Adipocyte (in vitro differentiated cells): ENCODE measurements at regions not wholly inside any gene's neighbourhood (a gene's known extent, or its start where the extent isn't known, plus 50 kb on each side); places are given as distances from the start of the nearest gene placed in this dataset.

Experiments used
- DNase-seq: peaks from one replicate; pipeline ENCODE4 v3.0.0-alpha.2; 2015; ENCODE audit warnings: low read depth
- H3K27me3 ChIP-seq: replicated peaks from 2 replicates; pipeline ENCODE4 v1.7.0; 2013; ENCODE audit warnings: mild to moderate bottlenecking, low read length, moderate library complexity; ENCODE audit not compliant: control insufficient read depth, insufficient read depth
- H3K36me3 ChIP-seq: 2 replicates; pipeline ENCODE4 v1.7.0; 2013; ENCODE audit warnings: low read length, mild to moderate bottlenecking, moderate library complexity; ENCODE audit not compliant: control insufficient read depth, insufficient read depth, severe bottlenecking
- H3K4me1 ChIP-seq: 2 replicates; pipeline ENCODE4 v1.7.0; 2013; ENCODE audit warnings: mild to moderate bottlenecking, low read length, moderate library complexity; ENCODE audit not compliant: control insufficient read depth, insufficient read depth
- H3K4me3 ChIP-seq: 2 replicates; pipeline ENCODE4 v1.7.0; 2013; ENCODE audit warnings: mild to moderate bottlenecking, low read length, moderate library complexity
- H3K9ac ChIP-seq: 2 replicates; pipeline ENCODE4 v1.7.0; 2013; ENCODE audit warnings: mild to moderate bottlenecking, low read length, moderate library complexity
- H3K9me3 ChIP-seq: 2 replicates; pipeline ENCODE4 v1.7.0; 2013; ENCODE audit warnings: mild to moderate bottlenecking, low read length, moderate library complexity; ENCODE audit not compliant: control insufficient read depth

GRCh38 chr16:35302859-35303258 lies 1843.4 kb downstream of the TP53TG3F start:
- Histone ChIP-seq H3K4me1 (no peaks in the 10 kb centered on the region), H3K9me3 (no peaks in the 10 kb centered on the region), H3K9ac (no peak overlapping the region), H3K36me3 (no peaks in the 10 kb centered on the region), H3K4me3 (no peak overlapping the region), H3K27me3 (no peaks in the 10 kb centered on the region)
- no peak for DNase-seq

GRCh38 chr16:35305476-35305875 lies 1846.1 kb downstream of the TP53TG3F start:
- Histone ChIP-seq H3K4me3 (no peak overlapping the region), H3K27me3 (no peaks in the 10 kb centered on the region), H3K9me3 (no peaks in the 10 kb centered on the region), H3K4me1 (no peaks in the 10 kb centered on the region), H3K36me3 (no peaks in the 10 kb centered on the region), H3K9ac (no peak overlapping the region)
- DNase-seq: no peak

DNA sequence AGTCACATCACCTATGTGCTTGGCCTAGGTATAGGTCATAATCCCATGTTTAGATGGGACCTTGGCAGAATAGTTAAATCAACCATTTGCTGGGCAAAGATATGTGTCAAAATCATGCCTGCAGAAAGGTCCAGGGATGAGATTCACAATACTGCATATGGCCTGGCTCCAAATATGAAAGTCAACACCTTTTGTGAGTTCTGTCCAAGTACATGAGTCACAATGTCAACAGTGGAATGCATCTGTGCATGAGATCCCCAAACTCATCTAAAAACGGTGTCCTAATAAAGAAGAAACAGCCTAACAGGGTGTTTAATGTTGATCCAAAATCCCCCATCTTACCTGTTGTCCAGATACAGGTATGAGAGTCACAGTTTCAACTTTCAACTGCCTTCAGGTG lies 1847.5 kb downstream of the TP53TG3F start:
- H3K27me3 ChIP-seq: no peaks in the 10 kb centered on the region
- H3K36me3 ChIP-seq: no peaks in the 10 kb centered on the region
- DNase-seq: no peak
- H3K4me1 ChIP-seq: no peaks in the 10 kb centered on the region
- no peak overlapping the region for H3K9ac ChIP-seq
- no peaks in the 10 kb centered on the region for H3K9me3 ChIP-seq
- H3K4me3 ChIP-seq: no peak overlapping the region

DNA sequence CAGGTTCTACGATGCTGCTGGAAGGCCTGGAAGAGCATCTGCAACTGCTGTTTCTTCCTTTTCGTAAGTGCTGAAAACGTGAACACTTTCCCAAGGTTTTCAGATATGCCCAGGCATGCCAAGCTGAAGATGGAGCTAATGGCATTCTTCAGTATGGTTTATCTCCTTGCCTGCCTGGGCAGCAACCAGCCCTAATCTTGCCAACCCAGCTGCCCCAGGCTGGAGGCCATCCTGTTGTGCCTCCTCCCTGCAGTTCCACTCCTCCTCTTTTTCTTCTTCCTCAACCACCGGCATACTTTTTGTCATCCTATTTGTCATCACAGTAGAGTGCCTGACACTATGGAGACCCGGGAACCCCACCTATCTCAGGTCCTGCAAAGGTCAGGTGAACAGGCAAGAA lies 1849.3 kb downstream of the TP53TG3F start:
- Histone ChIP-seq H3K27me3 (no peaks in the 10 kb centered on the region), H3K9me3 (no peaks in the 10 kb centered on the region)

DNA sequence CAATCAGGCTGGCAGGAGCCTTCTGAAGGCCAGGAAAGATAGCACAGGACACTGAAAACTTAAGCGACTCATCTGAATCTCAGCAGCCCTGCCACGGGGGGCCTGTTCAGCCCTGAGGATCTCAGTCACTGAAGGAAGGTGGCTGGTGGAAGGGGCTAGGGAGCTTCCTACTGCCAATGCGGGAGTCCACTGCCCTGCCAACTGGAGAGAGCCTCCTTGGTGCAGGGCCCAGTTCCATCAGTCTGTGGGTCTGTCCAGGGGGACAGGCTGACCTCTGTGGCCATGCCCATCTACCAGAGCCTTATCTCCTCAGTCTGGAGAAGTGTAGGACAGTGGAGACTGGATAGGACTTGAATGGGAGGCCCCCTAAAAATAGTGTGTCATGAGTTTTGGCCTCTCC lies 1851.6 kb downstream of the TP53TG3F start:
- Histone ChIP-seq H3K36me3 (no peaks in the 10 kb centered on the region), H3K9me3 (no peaks in the 10 kb centered on the region), H3K9ac (no peak overlapping the region), H3K4me1 (no peaks in the 10 kb centered on the region), H3K4me3 (no peak overlapping the region), H3K27me3 (no peaks in the 10 kb centered on the region)
- DNase-seq: no peak

More for the DNA sequence above, 1849.3 kb downstream of the TP53TG3F start:
- Histone ChIP-seq H3K36me3 (no peaks in the 10 kb centered on the region), H3K4me1 (no peaks in the 10 kb centered on the region), H3K9ac (no peak overlapping the region), H3K4me3 (no peak overlapping the region)
- DNase-seq: no peak

DNA sequence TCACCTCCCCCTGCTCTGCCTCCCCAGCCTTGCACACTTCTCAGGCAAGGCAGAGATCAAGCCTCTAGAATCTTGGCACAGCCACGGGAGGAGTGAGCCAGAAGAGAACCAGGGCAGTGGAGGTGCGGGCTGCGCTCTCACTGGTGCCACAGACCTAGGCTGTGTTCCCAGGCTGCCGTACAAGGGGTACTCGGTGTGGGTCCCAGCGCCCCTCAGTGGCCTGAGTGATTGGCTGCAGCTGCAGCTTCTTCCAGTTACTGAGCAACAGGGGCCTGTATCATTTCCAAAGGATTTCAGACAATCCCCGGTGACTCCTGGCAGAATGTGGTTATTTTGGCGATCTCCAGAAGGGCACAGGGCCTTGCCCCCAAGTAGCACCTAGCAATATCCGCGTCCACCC lies 1852.1 kb downstream of the TP53TG3F start:
- DNase-seq: no peak
- Histone ChIP-seq H3K4me1 (no peaks in the 10 kb centered on the region), H3K9me3 (no peaks in the 10 kb centered on the region), H3K36me3 (no peaks in the 10 kb centered on the region), H3K9ac (no peak overlapping the region), H3K27me3 (no peaks in the 10 kb centered on the region), H3K4me3 (no peak overlapping the region)

- H3K9me3 ChIP-seq: no peaks in the 10 kb centered on the region
- no peak overlapping the region for H3K4me3 ChIP-seq
- H3K36me3 ChIP-seq: no peaks in the 10 kb centered on the region
- H3K27me3 ChIP-seq: no peaks in the 10 kb centered on the region
- H3K4me1 ChIP-seq: no peaks in the 10 kb centered on the region
- no peak overlapping the region for H3K9ac ChIP-seq
- no peak for DNase-seq
These were observed 1854.9 kb downstream of the TP53TG3F start for GRCh38 chr16:35314298-35314697.

DNA sequence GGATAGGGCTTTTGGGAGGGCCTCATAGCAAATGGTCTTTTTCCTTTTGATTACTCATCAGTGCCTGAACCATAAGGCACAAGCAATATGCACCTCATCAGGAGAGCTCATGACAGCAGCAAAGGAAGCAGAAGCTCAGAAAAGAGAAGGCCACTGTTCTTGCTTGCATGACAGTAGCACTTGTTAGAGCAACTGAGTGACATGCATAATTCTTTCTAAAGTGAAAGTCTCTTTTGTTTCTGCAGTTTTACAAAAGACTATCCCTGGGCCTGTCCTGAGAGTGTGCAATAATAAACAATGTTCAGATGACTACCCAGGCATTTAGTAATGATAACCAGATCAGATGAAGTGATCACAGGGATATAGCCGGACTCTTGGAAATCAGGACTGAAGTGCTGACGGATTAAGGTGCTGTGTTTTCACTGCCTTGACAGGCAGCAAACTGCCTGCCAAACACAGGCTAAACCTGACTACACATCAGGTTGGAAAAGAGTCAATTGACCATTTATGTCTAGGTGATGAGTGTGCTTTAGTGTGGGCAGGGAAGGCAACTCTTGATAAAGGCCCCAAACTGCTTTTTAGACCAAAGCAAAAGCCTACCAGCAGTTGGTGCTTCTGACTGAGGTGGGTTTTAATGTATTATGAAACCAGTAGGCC lies 1860.3 kb downstream of the TP53TG3F start:
- DNase-seq: no peak
- H3K27me3 ChIP-seq: no peaks in the 10 kb centered on the region
- H3K4me3 ChIP-seq: no peak overlapping the region
- H3K4me1 ChIP-seq: no peaks in the 10 kb centered on the region
- no peaks in the 10 kb centered on the region for H3K36me3 ChIP-seq
- no peak overlapping the region for H3K9ac ChIP-seq
- no peaks in the 10 kb centered on the region for H3K9me3 ChIP-seq

DNA sequence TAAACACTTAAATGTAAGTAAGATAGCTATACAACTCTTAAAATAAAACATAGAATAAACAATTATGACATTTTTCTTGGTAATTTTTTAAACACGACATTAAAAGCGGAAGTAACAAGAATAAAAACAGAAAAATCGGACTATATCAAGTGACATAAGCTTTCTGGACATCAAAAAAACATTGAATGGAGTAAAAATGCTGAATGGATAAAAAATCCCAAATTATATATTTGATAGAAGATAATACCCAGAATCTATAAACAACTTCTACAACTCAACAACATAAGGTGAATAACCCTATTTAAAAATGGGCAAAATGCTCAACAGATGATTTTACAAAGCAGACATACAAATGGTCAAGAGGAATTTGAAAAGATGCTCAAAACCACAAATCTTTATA lies 1866.5 kb downstream of the TP53TG3F start:
- Histone ChIP-seq H3K36me3 (no peaks in the 10 kb centered on the region), H3K9me3 (no peaks in the 10 kb centered on the region), H3K4me3 (no peak overlapping the region), H3K4me1 (no peaks in the 10 kb centered on the region), H3K27me3 (no peaks in the 10 kb centered on the region), H3K9ac (no peak overlapping the region)
- DNase-seq: no peak

- H3K9me3 ChIP-seq: peaks cover 14% of the 10 kb centered on the region
- no peak overlapping the region for H3K4me3 ChIP-seq
- no peaks in the 10 kb centered on the region for H3K4me1 ChIP-seq
- H3K9ac ChIP-seq: no peak overlapping the region
- DNase-seq: peak; percentile 6
- H3K27me3 ChIP-seq: no peaks in the 10 kb centered on the region
- H3K36me3 ChIP-seq: no peaks in the 10 kb centered on the region
These were observed 1879.9 kb downstream of the TP53TG3F start for GRCh38 chr16:35339337-35339736.

DNA sequence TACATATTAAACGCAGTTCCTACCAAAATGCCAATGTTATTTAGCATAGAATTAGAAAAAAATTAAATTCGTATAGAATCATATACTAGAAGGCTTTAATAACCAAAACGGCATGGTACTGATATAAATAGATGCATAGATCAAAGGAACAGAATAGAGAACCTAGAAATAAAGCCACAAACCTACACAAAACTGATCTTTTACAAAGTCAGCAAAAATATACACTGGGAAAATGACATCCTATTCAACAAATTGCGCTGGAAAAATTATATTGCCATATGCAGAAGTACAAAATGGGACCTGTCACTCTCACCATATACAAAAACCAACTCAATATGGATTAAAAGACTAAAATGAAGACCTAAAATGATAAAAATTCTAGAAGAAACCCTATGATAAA lies 1882.6 kb downstream of the TP53TG3F start:
- no peaks in the 10 kb centered on the region for H3K4me1 ChIP-seq
- H3K27me3 ChIP-seq: no peaks in the 10 kb centered on the region
- peaks cover 14% of the 10 kb centered on the region for H3K9me3 ChIP-seq

More for the DNA sequence above, 1882.6 kb downstream of the TP53TG3F start:
- Histone ChIP-seq H3K4me3 (no peak overlapping the region), H3K36me3 (no peaks in the 10 kb centered on the region), H3K9ac (no peak overlapping the region)
- no peak for DNase-seq
